ENCODE measurements at regions not wholly inside any gene's neighbourhood (a gene's known extent, or its start where the extent isn't known, plus 50 kb on each side); places are given as distances from the start of the nearest gene placed in this dataset.
"Not testable (repeated sequence)": the region's sequence is repeated elsewhere in the genome, so short reads cannot be mapped to it uniquely, and the experiment has no call there.

- Histone ChIP-seq H3K79me2 (ENCODE audit: control insufficient read depth, insufficient read depth, low read length, unreplicated experiment) (no peaks in the 10 kb centered on the region), H2AFZ (ENCODE audit: low read length, unreplicated experiment) (no peak overlapping the region)
Observed at GRCh38 chr13:64527561-64527960, 2702.6 kb downstream of the PCDH9 start.

GRCh38 chr13:64525687-64526086 is 2704.4 kb downstream of the PCDH9 start:
- H3K4me3 ChIP-seq (ENCODE audit: low read depth, low read length): no peak overlapping the region
- no peak overlapping the region for H3K27ac ChIP-seq (ENCODE audit: low read depth, low read length)
- no peaks in the 10 kb centered on the region for H3K79me2 ChIP-seq (ENCODE audit: control insufficient read depth, insufficient read depth, low read length, unreplicated experiment)
- no peak overlapping the region for H2AFZ ChIP-seq (ENCODE audit: low read length, unreplicated experiment)
- H3K36me3 ChIP-seq (ENCODE audit: insufficient read depth, low read length): no peaks in the 10 kb centered on the region
- no peaks in the 10 kb centered on the region for H3K4me1 ChIP-seq (ENCODE audit: control insufficient read depth, insufficient read depth, low read length, unreplicated experiment)
- no peaks in the 10 kb centered on the region for H3K27me3 ChIP-seq (ENCODE audit: insufficient read depth, low read length)

More at GRCh38 chr13:64527561-64527960, 2702.6 kb downstream of the PCDH9 start:
- no peaks in the 10 kb centered on the region for H3K4me1 ChIP-seq (ENCODE audit: control insufficient read depth, insufficient read depth, low read length, unreplicated experiment)
- H3K4me3 ChIP-seq (ENCODE audit: low read depth, low read length): no peak overlapping the region
- H3K27ac ChIP-seq (ENCODE audit: low read depth, low read length): no peak overlapping the region
- H3K36me3 ChIP-seq (ENCODE audit: insufficient read depth, low read length): no peaks in the 10 kb centered on the region
- no peaks in the 10 kb centered on the region for H3K27me3 ChIP-seq (ENCODE audit: insufficient read depth, low read length)

GRCh38 chr13:64510747-64511146 is 2719.4 kb downstream of the PCDH9 start:
- Histone ChIP-seq H3K79me2 (ENCODE audit: control insufficient read depth, insufficient read depth, low read length, unreplicated experiment) (no peaks in the 10 kb centered on the region), H3K4me3 (ENCODE audit: low read depth, low read length) (no peak overlapping the region), H3K36me3 (ENCODE audit: insufficient read depth, low read length) (no peaks in the 10 kb centered on the region), H3K27ac (ENCODE audit: low read depth, low read length) (no peak overlapping the region), H3K4me1 (ENCODE audit: control insufficient read depth, insufficient read depth, low read length, unreplicated experiment) (no peaks in the 10 kb centered on the region), H2AFZ (ENCODE audit: low read length, unreplicated experiment) (no peak overlapping the region), H3K27me3 (ENCODE audit: insufficient read depth, low read length) (no peaks in the 10 kb centered on the region)

- Histone ChIP-seq H2AFZ (ENCODE audit: low read length, unreplicated experiment) (no peak overlapping the region), H3K4me1 (ENCODE audit: control insufficient read depth, insufficient read depth, low read length, unreplicated experiment) (no peaks in the 10 kb centered on the region), H3K27me3 (ENCODE audit: insufficient read depth, low read length) (no peaks in the 10 kb centered on the region), H3K4me3 (ENCODE audit: low read depth, low read length) (no peak overlapping the region), H3K36me3 (ENCODE audit: insufficient read depth, low read length) (no peaks in the 10 kb centered on the region), H3K27ac (ENCODE audit: low read depth, low read length) (no peak overlapping the region), H3K79me2 (ENCODE audit: control insufficient read depth, insufficient read depth, low read length, unreplicated experiment) (no peaks in the 10 kb centered on the region)
Observed at GRCh38 chr13:64506246-64506645, 2723.9 kb downstream of the PCDH9 start.

GRCh38 chr13:64505336-64505910 is 2724.7 kb downstream of the PCDH9 start:
- no peak overlapping the region for H3K4me3 ChIP-seq (ENCODE audit: low read depth, low read length)
- no peaks in the 10 kb centered on the region for H3K79me2 ChIP-seq (ENCODE audit: control insufficient read depth, insufficient read depth, low read length, unreplicated experiment)
- H3K4me1 ChIP-seq (ENCODE audit: control insufficient read depth, insufficient read depth, low read length, unreplicated experiment): no peaks in the 10 kb centered on the region
- H3K36me3 ChIP-seq (ENCODE audit: insufficient read depth, low read length): no peaks in the 10 kb centered on the region
- no peaks in the 10 kb centered on the region for H3K27me3 ChIP-seq (ENCODE audit: insufficient read depth, low read length)
- no peak overlapping the region for H2AFZ ChIP-seq (ENCODE audit: low read length, unreplicated experiment)
- H3K27ac ChIP-seq (ENCODE audit: low read depth, low read length): no peak overlapping the region

GRCh38 chr13:64488731-64489130 is 2741.4 kb downstream of the PCDH9 start:
- no peak overlapping the region for H3K4me3 ChIP-seq (ENCODE audit: low read depth, low read length)
- H3K36me3 ChIP-seq (ENCODE audit: insufficient read depth, low read length): no peaks in the 10 kb centered on the region
- no peaks in the 10 kb centered on the region for H3K27me3 ChIP-seq (ENCODE audit: insufficient read depth, low read length)
- H3K4me1 ChIP-seq (ENCODE audit: control insufficient read depth, insufficient read depth, low read length, unreplicated experiment): no peaks in the 10 kb centered on the region
- no peaks in the 10 kb centered on the region for H3K79me2 ChIP-seq (ENCODE audit: control insufficient read depth, insufficient read depth, low read length, unreplicated experiment)
- H2AFZ ChIP-seq (ENCODE audit: low read length, unreplicated experiment): no peak overlapping the region
- no peak overlapping the region for H3K27ac ChIP-seq (ENCODE audit: low read depth, low read length)

GRCh38 chr13:64482373-64482772 is 2747.8 kb downstream of the PCDH9 start:
- Histone ChIP-seq H3K36me3 (ENCODE audit: insufficient read depth, low read length) (no peaks in the 10 kb centered on the region), H2AFZ (ENCODE audit: low read length, unreplicated experiment) (no peak overlapping the region), H3K27me3 (ENCODE audit: insufficient read depth, low read length) (no peaks in the 10 kb centered on the region), H3K4me3 (ENCODE audit: low read depth, low read length) (no peak overlapping the region), H3K27ac (ENCODE audit: low read depth, low read length) (no peak overlapping the region), H3K79me2 (ENCODE audit: control insufficient read depth, insufficient read depth, low read length, unreplicated experiment) (no peaks in the 10 kb centered on the region), H3K4me1 (ENCODE audit: control insufficient read depth, insufficient read depth, low read length, unreplicated experiment) (no peaks in the 10 kb centered on the region)

- Histone ChIP-seq H3K36me3 (ENCODE audit: insufficient read depth, low read length) (no peaks in the 10 kb centered on the region), H3K4me1 (ENCODE audit: control insufficient read depth, insufficient read depth, low read length, unreplicated experiment) (no peaks in the 10 kb centered on the region), H3K4me3 (ENCODE audit: low read depth, low read length) (no peak overlapping the region), H3K27me3 (ENCODE audit: insufficient read depth, low read length) (no peaks in the 10 kb centered on the region), H3K27ac (ENCODE audit: low read depth, low read length) (no peak overlapping the region), H3K79me2 (ENCODE audit: control insufficient read depth, insufficient read depth, low read length, unreplicated experiment) (no peaks in the 10 kb centered on the region), H2AFZ (ENCODE audit: low read length, unreplicated experiment) (no peak overlapping the region)
Observed at GRCh38 chr13:64480672-64481071, 2749.5 kb downstream of the PCDH9 start.

- H3K27ac ChIP-seq (ENCODE audit: low read depth, low read length): no peak overlapping the region
- H3K36me3 ChIP-seq (ENCODE audit: insufficient read depth, low read length): no peaks in the 10 kb centered on the region
- H2AFZ ChIP-seq (ENCODE audit: low read length, unreplicated experiment): no peak overlapping the region
- no peaks in the 10 kb centered on the region for H3K79me2 ChIP-seq (ENCODE audit: control insufficient read depth, insufficient read depth, low read length, unreplicated experiment)
- H3K4me3 ChIP-seq (ENCODE audit: low read depth, low read length): no peak overlapping the region
- no peaks in the 10 kb centered on the region for H3K27me3 ChIP-seq (ENCODE audit: insufficient read depth, low read length)
- H3K4me1 ChIP-seq (ENCODE audit: control insufficient read depth, insufficient read depth, low read length, unreplicated experiment): no peaks in the 10 kb centered on the region
Observed at GRCh38 chr13:64480211-64480610, 2749.9 kb downstream of the PCDH9 start.

GRCh38 chr13:64477146-64477545 is 2753.0 kb downstream of the PCDH9 start:
- Histone ChIP-seq H2AFZ (ENCODE audit: low read length, unreplicated experiment) (no peak overlapping the region), H3K27ac (ENCODE audit: low read depth, low read length) (no peak overlapping the region), H3K79me2 (ENCODE audit: control insufficient read depth, insufficient read depth, low read length, unreplicated experiment) (no peaks in the 10 kb centered on the region), H3K36me3 (ENCODE audit: insufficient read depth, low read length) (no peaks in the 10 kb centered on the region), H3K4me1 (ENCODE audit: control insufficient read depth, insufficient read depth, low read length, unreplicated experiment) (no peaks in the 10 kb centered on the region), H3K4me3 (ENCODE audit: low read depth, low read length) (no peak overlapping the region), H3K27me3 (ENCODE audit: insufficient read depth, low read length) (no peaks in the 10 kb centered on the region)

- not testable (repeated sequence) for H3K27me3 ChIP-seq (ENCODE audit: insufficient read depth, low read length); H3K4me3 ChIP-seq (ENCODE audit: low read depth, low read length); H3K4me1 ChIP-seq (ENCODE audit: control insufficient read depth, insufficient read depth, low read length, unreplicated experiment); H2AFZ ChIP-seq (ENCODE audit: low read length, unreplicated experiment); H3K79me2 ChIP-seq (ENCODE audit: control insufficient read depth, insufficient read depth, low read length, unreplicated experiment); H3K27ac ChIP-seq (ENCODE audit: low read depth, low read length); H3K36me3 ChIP-seq (ENCODE audit: insufficient read depth, low read length)
Observed at GRCh38 chr13:64476041-64476568, 2754.0 kb downstream of the PCDH9 start.

All from ACC112 (cell line).